Glutamatergic neuron (in vitro differentiated cells): ENCODE measurements at regions not wholly inside any gene's neighbourhood (a gene's known extent, or its start where the extent isn't known, plus 50 kb on each side); places are given as distances from the start of the nearest gene placed in this dataset.

Source experiments
- DNase-seq: peaks from one replicate; pipeline ENCODE4 v3.0.0; 2022
- H3K27ac Mint-ChIP-seq: one replicate; pipeline ENCODE4 v1.8.0; 2020; ENCODE audit warnings: mild to moderate bottlenecking, mixed read lengths, inconsistent platforms; ENCODE audit not compliant: unreplicated experiment
- H3K27me3 Mint-ChIP-seq: one replicate; pipeline ENCODE4 v1.8.0; 2020; ENCODE audit warnings: mild to moderate bottlenecking, moderate library complexity, mixed read lengths, inconsistent platforms; ENCODE audit not compliant: unreplicated experiment
- H3K36me3 Mint-ChIP-seq: one replicate; pipeline ENCODE4 v1.8.0; 2020; ENCODE audit warnings: mild to moderate bottlenecking, mixed read lengths, inconsistent platforms; ENCODE audit not compliant: unreplicated experiment
- H3K4me1 Mint-ChIP-seq: one replicate; pipeline ENCODE4 v1.8.0; 2020; ENCODE audit warnings: mild to moderate bottlenecking, low read depth, mixed read lengths, inconsistent platforms; ENCODE audit not compliant: unreplicated experiment
- H3K4me3 Mint-ChIP-seq: one replicate; pipeline ENCODE4 v1.8.0; 2020; ENCODE audit warnings: mild to moderate bottlenecking, mixed read lengths, inconsistent platforms; ENCODE audit not compliant: unreplicated experiment
- H3K9me3 Mint-ChIP-seq: one replicate; pipeline ENCODE4 v1.8.0; 2020; ENCODE audit warnings: mild to moderate bottlenecking, moderate library complexity, mixed read lengths, inconsistent platforms; ENCODE audit not compliant: unreplicated experiment
- CTCF ChIP-seq: fragments of 200-600 bp; sonication (generic); IDR thresholded peaks from one replicate; pipeline ENCODE4 v1.5.0; 2021; ENCODE audit not compliant: partially characterized antibody, unreplicated experiment

- DNase-seq, result no peak
- H3K4me3 Mint-ChIP-seq, result no peak overlapping the region
- peaks cover 2% of the 10 kb centered on the region for H3K27me3 Mint-ChIP-seq
- no peak overlapping the region for H3K27ac Mint-ChIP-seq
- TF ChIP-seq CTCF, result no peak
- no peaks in the 10 kb centered on the region for H3K9me3 Mint-ChIP-seq
- H3K36me3 Mint-ChIP-seq, result no peaks in the 10 kb centered on the region
- H3K4me1 Mint-ChIP-seq, result peaks cover 8% of the 10 kb centered on the region
Observed at GRCh38 chr10:108812906-108813305, 1110.4 kb downstream of the XPNPEP1 start.

- H3K27me3 Mint-ChIP-seq, result peaks cover 2% of the 10 kb centered on the region
- no peak for DNase-seq
- no peak overlapping the region for H3K27ac Mint-ChIP-seq
- H3K4me3 Mint-ChIP-seq, result no peak overlapping the region
- H3K36me3 Mint-ChIP-seq, result no peaks in the 10 kb centered on the region
- H3K4me1 Mint-ChIP-seq, result peaks cover 3% of the 10 kb centered on the region
- no peaks in the 10 kb centered on the region for H3K9me3 Mint-ChIP-seq
- TF ChIP-seq CTCF, result no peak
Observed at GRCh38 chr10:108812296-108812695, 1111.0 kb downstream of the XPNPEP1 start.

- H3K27ac Mint-ChIP-seq, result no peak overlapping the region
- no peak overlapping the region for H3K4me3 Mint-ChIP-seq
- TF ChIP-seq CTCF, result no peak
- H3K27me3 Mint-ChIP-seq, result no peaks in the 10 kb centered on the region
- H3K36me3 Mint-ChIP-seq, result no peaks in the 10 kb centered on the region
- no peaks in the 10 kb centered on the region for H3K9me3 Mint-ChIP-seq
- no peak for DNase-seq
- no peaks in the 10 kb centered on the region for H3K4me1 Mint-ChIP-seq
Observed at GRCh38 chr10:108808228-108808627, 1115.1 kb downstream of the XPNPEP1 start.

GRCh38 chr10:108801775-108802517 lies 1121.4 kb downstream of the XPNPEP1 start:
- H3K4me1 Mint-ChIP-seq, result no peaks in the 10 kb centered on the region

More at GRCh38 chr10:108801775-108802517, 1121.4 kb downstream of the XPNPEP1 start:
- H3K27me3 Mint-ChIP-seq, result no peaks in the 10 kb centered on the region
- no peak overlapping the region for H3K27ac Mint-ChIP-seq
- no peaks in the 10 kb centered on the region for H3K36me3 Mint-ChIP-seq
- no peak overlapping the region for H3K4me3 Mint-ChIP-seq
- no peak for DNase-seq
- H3K9me3 Mint-ChIP-seq, result no peaks in the 10 kb centered on the region
- no peak for TF ChIP-seq CTCF
